ENCODE measurements at regions not wholly inside any gene's neighbourhood (a gene's known extent, or its start where the extent isn't known, plus 50 kb on each side); places are given as distances from the start of the nearest gene placed in this dataset.

DNA sequence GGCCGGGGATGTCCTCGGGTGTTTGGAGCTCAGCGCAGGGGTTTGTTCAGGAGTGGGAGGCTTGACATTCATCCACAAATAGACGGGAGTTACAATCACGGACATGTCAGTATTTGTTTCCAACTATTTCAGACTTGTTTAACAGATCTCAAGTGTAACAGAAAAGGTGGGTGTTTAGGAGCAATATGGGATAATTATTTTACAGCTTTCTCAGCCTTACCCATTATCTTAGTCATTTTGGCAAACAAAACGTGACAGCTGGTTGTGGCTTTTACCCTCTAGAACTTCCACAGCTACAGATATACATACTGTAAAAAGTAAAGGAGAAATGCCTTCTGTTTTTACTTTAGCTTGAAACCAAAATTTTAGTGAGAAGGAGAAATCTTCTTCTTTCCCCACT, 178.7 kb upstream of the TMEM45B start:
- no peaks in the 10 kb centered on the region for H3K27me3 ChIP-seq
- no peaks in the 10 kb centered on the region for H3K9me3 ChIP-seq
- TF ChIP-seq, protein P1, sequence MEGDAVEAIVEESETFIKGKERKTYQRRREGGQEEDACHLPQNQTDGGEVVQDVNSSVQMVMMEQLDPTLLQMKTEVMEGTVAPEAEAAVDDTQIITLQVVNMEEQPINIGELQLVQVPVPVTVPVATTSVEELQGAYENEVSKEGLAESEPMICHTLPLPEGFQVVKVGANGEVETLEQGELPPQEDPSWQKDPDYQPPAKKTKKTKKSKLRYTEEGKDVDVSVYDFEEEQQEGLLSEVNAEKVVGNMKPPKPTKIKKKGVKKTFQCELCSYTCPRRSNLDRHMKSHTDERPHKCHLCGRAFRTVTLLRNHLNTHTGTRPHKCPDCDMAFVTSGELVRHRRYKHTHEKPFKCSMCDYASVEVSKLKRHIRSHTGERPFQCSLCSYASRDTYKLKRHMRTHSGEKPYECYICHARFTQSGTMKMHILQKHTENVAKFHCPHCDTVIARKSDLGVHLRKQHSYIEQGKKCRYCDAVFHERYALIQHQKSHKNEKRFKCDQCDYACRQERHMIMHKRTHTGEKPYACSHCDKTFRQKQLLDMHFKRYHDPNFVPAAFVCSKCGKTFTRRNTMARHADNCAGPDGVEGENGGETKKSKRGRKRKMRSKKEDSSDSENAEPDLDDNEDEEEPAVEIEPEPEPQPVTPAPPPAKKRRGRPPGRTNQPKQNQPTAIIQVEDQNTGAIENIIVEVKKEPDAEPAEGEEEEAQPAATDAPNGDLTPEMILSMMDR (IDR thresholded peaks at IDR 0.05), result no peak
- H3K4me3 ChIP-seq, result no peak overlapping the region
- DNase-seq, result no peak
- no peak overlapping the region for H3K9ac ChIP-seq (ENCODE audit: low read depth in 2 of 2, low read length in 2 of 2)
- no peaks in the 10 kb centered on the region for H3K4me1 ChIP-seq
- H3K27ac ChIP-seq, result no peak overlapping the region
- no peaks in the 10 kb centered on the region for H3K36me3 ChIP-seq
- intact Hi-C loops (cut with DNase I), result no loop called here

DNA sequence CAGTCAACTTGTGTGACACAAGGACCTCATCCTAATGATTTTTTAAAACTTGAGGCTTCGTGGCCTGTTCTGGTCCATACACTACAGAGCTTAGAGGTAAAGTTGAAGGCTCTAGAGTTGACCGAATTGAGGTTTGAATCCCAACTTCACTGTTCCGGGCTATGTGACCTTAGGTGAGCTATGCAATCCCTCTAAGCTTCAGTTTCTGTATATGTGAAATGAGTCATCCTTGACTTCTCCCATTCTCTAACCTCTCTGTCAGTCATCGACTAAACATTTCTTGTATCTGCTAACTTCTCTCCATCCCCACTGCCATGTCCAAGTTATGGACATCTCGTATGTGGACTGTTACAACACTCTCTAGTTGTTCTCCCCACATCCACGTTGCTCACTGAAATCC, 178.2 kb upstream of the TMEM45B start:
- Histone ChIP-seq H3K9me3 (no peaks in the 10 kb centered on the region), H3K36me3 (no peaks in the 10 kb centered on the region), H3K4me3 (no peak overlapping the region), H3K4me1 (no peaks in the 10 kb centered on the region), H3K27ac (no peak overlapping the region), H3K27me3 (no peaks in the 10 kb centered on the region), H3K9ac (ENCODE audit: low read depth in 2 of 2, low read length in 2 of 2) (no peak overlapping the region)
- intact Hi-C loops (cut with DNase I), result no loop called here
- DNase-seq, result no peak
- TF ChIP-seq, protein P1 (IDR thresholded peaks at IDR 0.05), result no peak

DNA sequence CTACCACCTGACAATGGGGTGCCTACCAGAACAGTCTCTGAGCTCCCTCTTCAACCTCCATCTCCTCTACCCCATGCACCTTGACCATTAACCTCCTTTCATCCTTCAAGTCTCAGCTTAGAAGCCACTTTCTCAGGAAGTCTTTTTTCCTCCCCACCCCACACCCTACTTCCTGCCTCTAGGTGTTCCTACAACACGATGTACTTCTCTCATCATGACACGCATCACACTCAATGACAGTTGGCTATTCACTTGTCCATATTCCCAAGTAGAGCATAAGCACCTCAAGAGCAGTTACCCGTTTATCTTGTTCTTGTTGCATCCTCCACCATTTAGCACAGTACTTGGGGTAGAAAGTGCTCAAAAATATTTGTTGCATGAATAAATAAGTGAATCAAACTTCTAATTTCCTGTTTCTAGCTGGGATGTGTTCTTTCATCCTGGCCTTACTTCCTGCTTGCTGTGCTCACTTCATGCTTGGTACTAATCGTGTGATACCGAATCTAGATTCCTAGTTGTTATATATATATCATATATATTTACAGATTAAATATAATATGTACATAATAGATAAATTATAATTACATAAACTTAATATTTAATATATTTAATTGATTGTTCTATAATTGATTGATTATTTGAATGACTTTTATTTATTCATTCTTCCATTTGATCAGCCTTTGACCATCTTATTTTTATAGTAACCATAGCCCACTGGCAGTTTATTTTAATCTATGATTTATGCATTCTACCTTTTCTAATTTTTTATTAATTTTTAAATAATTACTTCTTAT, 177.5 kb upstream of the TMEM45B start:
- H3K27ac ChIP-seq, result no peak overlapping the region

DNA sequence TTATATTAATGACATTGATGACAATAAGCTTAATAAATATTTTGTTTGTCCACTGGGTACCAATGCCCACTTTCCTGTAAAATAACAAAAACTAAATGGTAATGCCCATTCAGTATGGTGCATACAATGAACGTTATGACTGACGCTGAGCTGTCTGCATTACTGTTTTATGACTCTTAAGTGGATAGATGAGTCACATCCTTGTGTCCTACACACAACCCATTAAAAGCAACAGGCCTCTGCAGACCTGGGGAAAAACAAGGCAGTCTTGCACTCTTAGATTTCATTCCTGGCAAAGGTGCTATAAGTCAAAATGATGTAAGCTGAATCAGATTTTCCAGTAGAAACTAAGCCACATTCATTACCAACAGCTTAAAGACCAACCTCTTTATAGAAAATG, 176.3 kb upstream of the TMEM45B start:
- intact Hi-C loops (cut with DNase I), result no loop called here
- H3K4me3 ChIP-seq, result no peak overlapping the region
- no peak for DNase-seq
- TF ChIP-seq, protein P1 (IDR thresholded peaks at IDR 0.05), result no peak
- H3K9me3 ChIP-seq, result no peaks in the 10 kb centered on the region
- H3K27me3 ChIP-seq, result no peaks in the 10 kb centered on the region
- no peaks in the 10 kb centered on the region for H3K36me3 ChIP-seq
- H3K9ac ChIP-seq (ENCODE audit: low read depth in 2 of 2, low read length in 2 of 2), result no peak overlapping the region
- H3K27ac ChIP-seq, result no peak overlapping the region
- H3K4me1 ChIP-seq, result no peaks in the 10 kb centered on the region

More for the DNA sequence above, 177.5 kb upstream of the TMEM45B start:
- DNase-seq, result no peak
- no peaks in the 10 kb centered on the region for H3K36me3 ChIP-seq
- intact Hi-C loops (cut with DNase I), result no loop called here
- H3K9ac ChIP-seq (ENCODE audit: low read depth in 2 of 2, low read length in 2 of 2), result no peak overlapping the region
- H3K4me1 ChIP-seq, result no peaks in the 10 kb centered on the region
- no peak overlapping the region for H3K4me3 ChIP-seq
- TF ChIP-seq, protein P1 (IDR thresholded peaks at IDR 0.05), result no peak
- H3K9me3 ChIP-seq, result no peaks in the 10 kb centered on the region
- H3K27me3 ChIP-seq, result no peaks in the 10 kb centered on the region

DNA sequence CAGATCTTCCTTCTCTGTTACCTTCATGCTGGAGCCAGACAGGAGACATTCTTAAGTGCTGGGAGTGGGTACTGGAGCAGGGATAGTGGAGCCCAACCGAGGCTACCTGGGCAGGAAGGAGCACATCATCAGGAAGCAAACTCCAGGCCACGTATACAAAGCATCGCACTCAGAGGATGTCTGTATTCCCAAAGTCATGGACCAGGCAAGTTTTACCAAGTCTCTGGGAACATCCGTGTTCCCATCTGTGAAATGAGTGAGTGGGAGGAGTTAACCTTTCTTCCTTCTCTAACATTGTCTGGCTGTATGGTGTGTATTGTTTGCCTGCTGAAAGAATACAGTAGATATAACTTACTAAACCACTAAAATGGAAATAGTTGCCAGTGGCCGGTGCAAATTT, 175.0 kb upstream of the TMEM45B start:
- Histone ChIP-seq H3K4me3 (no peak overlapping the region), H3K27me3 (no peaks in the 10 kb centered on the region), H3K9me3 (no peaks in the 10 kb centered on the region), H3K27ac (no peak overlapping the region), H3K9ac (ENCODE audit: low read depth in 2 of 2, low read length in 2 of 2) (no peak overlapping the region), H3K36me3 (no peaks in the 10 kb centered on the region), H3K4me1 (no peaks in the 10 kb centered on the region)
- intact Hi-C loops (cut with DNase I), result no loop called here
- DNase-seq, result no peak
- TF ChIP-seq, protein P1 (IDR thresholded peaks at IDR 0.05), result no peak

Measured in colonic mucosa (tissue), 4 donors.